Ectodermal cell (in vitro differentiated cells): ENCODE measurements at regions not wholly inside any gene's neighbourhood (a gene's known extent, or its start where the extent isn't known, plus 50 kb on each side); places are given as distances from the start of the nearest gene placed in this dataset.

Experiments used
- H3K27ac ChIP-seq: 2 replicates; pipeline ENCODE4 v1.7.0; 2013; ENCODE audit warnings: mild to moderate bottlenecking, low read depth, low read length; ENCODE audit not compliant: insufficient read depth, poor library complexity, severe bottlenecking
- H3K27me3 ChIP-seq: 2 replicates; pipeline ENCODE4 v1.7.0; 2013; ENCODE audit warnings: mild to moderate bottlenecking, low read length; ENCODE audit not compliant: insufficient read depth, control insufficient read depth, poor library complexity, severe bottlenecking
- H3K36me3 ChIP-seq: one replicate; pipeline ENCODE4 v1.7.0; 2013; ENCODE audit warnings: low read length; ENCODE audit not compliant: control insufficient read depth, insufficient read depth
- H3K4me1 ChIP-seq: one replicate; pipeline ENCODE4 v1.7.0; 2013; ENCODE audit warnings: low read length; ENCODE audit not compliant: control insufficient read depth, insufficient read depth
- H3K4me3 ChIP-seq: 2 replicates; pipeline ENCODE4 v1.7.0; 2013; ENCODE audit warnings: low read depth, low read length, control low read depth; ENCODE audit not compliant: insufficient read depth
- H3K9me3 ChIP-seq: 2 replicates; pipeline ENCODE4 v1.7.0; 2013; ENCODE audit warnings: mild to moderate bottlenecking, low read length, moderate library complexity; ENCODE audit not compliant: control insufficient read depth
- WGBS, 2 experiments: methylation state at CpG; one replicate each; pipeline ENCODE4 v1.1.7; 2013; ENCODE audit warnings: missing lambda C conversion rate in 2 of 2; 5-methylcytosine and 5-hydroxymethylcytosine counted together

DNA sequence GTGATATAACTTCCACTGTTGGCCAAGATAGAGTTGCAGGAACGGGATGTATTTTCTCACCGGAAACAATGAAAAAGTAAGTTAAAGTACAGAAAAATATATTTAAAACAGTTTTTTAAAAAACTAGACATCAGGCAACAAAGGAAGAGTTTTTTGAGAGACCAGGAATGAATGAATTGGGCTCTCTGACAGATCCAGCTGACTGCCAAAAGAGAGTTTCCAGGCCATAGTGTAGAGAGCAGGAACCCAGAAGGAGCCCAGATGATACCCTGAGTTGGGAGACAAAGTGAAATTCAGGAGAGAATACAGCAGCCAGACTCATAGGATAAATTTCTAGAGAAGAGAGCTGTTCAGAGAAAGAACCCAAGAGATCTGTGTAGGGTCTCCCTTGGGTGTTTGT, 362.6 kb upstream of the SMIM21 start:
- no peak overlapping the region for H3K4me3 ChIP-seq
- WGBS, 2 experiments = 100% methylated on average over 1 of the region's 2 CpGs; no CpG with 5 or more reads in 1 of the 2 experiments

DNA sequence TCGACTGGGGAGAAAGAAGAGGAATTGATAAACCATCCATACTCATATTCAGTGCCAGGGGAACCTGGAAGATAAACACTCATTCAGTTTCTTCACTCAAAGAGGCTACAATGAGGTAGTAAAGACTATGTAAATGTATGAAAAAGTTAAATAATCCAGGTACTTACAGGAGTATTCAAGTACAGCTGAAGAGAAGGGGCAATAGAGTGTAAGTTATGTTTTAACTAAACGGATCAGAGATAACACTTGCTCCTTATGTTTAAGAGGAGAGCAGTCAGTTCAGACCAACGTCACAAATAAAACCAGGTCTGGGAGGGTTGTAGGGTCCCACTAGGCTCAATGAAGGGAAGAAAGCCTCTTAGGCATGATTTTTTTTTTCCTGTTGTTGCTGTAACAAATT, 358.3 kb upstream of the SMIM21 start:
- Histone ChIP-seq H3K9me3 (no peaks in the 10 kb centered on the region), H3K27ac (no peak overlapping the region), H3K4me1 (peaks cover 9% of the 10 kb centered on the region), H3K27me3 (no peaks in the 10 kb centered on the region), H3K36me3 (no peaks in the 10 kb centered on the region), H3K4me3 (no peak overlapping the region)
- WGBS, 2 experiments = 88 to 96% methylated on average over 2 to 3 of the region's 3 CpGs

More for the DNA sequence above, 362.6 kb upstream of the SMIM21 start:
- H3K27me3 ChIP-seq = no peaks in the 10 kb centered on the region
- no peaks in the 10 kb centered on the region for H3K4me1 ChIP-seq
- H3K36me3 ChIP-seq = no peaks in the 10 kb centered on the region
- no peak overlapping the region for H3K27ac ChIP-seq
- no peaks in the 10 kb centered on the region for H3K9me3 ChIP-seq

DNA sequence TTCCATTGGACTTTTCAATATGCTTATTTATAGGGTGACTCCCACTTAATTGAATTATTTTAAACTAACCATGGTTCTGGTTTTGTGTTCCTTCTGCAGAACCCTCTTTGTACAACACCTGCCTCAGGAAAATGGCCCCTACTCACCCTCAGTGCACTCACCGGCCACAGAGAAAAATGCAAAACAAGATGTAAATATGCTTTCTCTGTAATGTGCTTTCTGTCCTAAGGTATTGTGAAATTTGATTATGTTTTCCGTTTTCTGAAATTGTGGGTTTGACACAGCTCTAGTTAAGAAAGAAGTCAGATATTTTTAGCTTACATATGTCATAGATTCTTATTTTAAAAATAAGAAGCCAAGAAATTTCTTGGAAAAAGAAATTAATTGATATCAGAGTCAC, 357.7 kb upstream of the SMIM21 start:
- Histone ChIP-seq H3K27me3 (no peaks in the 10 kb centered on the region), H3K36me3 (no peaks in the 10 kb centered on the region), H3K4me3 (no peak overlapping the region), H3K4me1 (peaks cover 9% of the 10 kb centered on the region), H3K27ac (no peak overlapping the region), H3K9me3 (no peaks in the 10 kb centered on the region)
- WGBS, 2 experiments = 94% methylated on average over 2 of the region's 2 CpGs

DNA sequence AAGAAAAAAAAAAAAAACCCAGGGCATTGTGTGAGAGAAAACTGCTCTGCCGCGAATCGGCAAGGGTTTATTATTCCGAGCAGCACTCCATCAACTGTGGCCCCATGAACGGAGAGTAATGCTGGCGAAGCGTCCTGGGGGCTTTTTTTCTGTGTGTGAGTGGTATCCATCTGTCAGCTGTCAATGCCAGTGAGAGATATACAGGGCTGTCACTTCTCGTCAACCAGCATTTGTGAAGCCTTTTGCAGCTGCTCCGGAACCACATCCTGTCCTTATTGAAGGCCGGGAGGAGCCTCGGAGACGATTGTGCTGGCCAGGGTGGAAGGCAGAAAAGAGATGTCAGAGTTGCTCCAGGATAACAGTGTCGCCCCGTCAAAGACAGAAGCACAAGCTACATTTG, 356.9 kb upstream of the SMIM21 start:
- H3K4me3 ChIP-seq = no peak overlapping the region

DNA sequence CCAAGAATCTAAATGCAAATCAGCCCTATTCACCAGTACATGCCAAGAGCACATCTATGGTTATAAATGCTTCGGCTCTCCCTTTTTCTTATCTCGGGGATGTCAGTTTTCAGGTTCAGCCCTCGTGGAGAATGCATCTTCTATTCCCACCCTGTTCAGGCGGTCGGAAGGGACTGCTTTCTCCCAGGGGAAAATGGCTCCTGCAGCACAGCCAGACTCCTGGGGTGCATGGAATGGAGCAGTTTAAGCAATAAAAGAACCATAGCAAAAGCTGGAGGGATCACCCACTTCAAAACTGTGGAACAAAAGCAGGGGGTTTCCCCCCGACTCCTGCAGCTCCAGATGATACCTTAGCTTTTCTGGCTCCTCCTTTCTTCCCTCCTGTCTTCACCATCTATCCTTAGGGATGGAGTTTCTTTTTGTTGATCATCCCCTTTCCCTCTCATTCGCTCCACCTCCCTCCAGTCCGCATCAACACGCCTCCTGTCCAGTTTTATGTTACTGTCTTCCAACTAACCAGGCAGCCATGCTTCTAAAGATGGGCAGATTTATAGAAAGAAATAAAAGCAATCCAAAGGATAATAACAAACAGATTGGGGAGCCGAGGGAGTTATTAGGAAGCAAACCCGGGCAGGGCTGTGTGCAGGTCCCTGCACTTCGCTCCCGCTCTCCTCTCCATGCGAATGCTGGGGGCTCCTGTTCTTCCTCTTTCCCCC, 356.2 kb upstream of the SMIM21 start:
- Histone ChIP-seq H3K9me3 (no peaks in the 10 kb centered on the region), H3K4me1 (peaks cover 9% of the 10 kb centered on the region), H3K27me3 (no peaks in the 10 kb centered on the region), H3K27ac (no peak overlapping the region), H3K36me3 (no peaks in the 10 kb centered on the region), H3K4me3 (no peak overlapping the region)
- WGBS, 2 experiments = 73 to 84% methylated on average over 11 to 14 of the region's 14 CpGs

More for the DNA sequence above, 356.9 kb upstream of the SMIM21 start:
- no peaks in the 10 kb centered on the region for H3K36me3 ChIP-seq
- WGBS, 2 experiments = 36 to 56% methylated on average over 13 of the region's 14 CpGs
- H3K4me1 ChIP-seq = peaks cover 9% of the 10 kb centered on the region
- no peaks in the 10 kb centered on the region for H3K27me3 ChIP-seq
- H3K27ac ChIP-seq = no peak overlapping the region
- H3K9me3 ChIP-seq = no peaks in the 10 kb centered on the region

DNA sequence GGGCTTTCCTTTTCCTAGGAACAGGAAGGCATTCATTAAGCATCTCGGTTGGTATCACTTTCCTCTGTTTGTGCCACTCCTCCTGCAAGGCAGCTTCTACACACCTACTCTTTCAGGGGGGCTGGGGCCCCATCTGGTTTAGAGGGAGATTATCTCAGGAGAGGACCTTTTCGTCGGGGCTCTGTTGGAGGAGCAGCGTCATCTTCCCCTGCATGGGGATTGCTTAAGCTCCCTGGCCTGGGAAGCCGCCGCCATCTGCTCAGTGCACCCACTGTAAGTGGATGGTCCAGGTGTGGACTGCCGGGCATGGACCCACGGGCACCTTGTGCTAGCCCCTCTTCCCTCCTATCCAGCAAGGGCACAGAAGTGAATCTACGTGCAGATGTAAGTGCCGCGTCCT, 355.3 kb upstream of the SMIM21 start:
- no peak overlapping the region for H3K27ac ChIP-seq
- no peak overlapping the region for H3K4me3 ChIP-seq
- no peaks in the 10 kb centered on the region for H3K27me3 ChIP-seq
- no peaks in the 10 kb centered on the region for H3K36me3 ChIP-seq
- 91 to 94% methylated on average over 11 of the region's 11 CpGs for WGBS, 2 experiments
- H3K4me1 ChIP-seq = peaks cover 9% of the 10 kb centered on the region
- H3K9me3 ChIP-seq = no peaks in the 10 kb centered on the region

DNA sequence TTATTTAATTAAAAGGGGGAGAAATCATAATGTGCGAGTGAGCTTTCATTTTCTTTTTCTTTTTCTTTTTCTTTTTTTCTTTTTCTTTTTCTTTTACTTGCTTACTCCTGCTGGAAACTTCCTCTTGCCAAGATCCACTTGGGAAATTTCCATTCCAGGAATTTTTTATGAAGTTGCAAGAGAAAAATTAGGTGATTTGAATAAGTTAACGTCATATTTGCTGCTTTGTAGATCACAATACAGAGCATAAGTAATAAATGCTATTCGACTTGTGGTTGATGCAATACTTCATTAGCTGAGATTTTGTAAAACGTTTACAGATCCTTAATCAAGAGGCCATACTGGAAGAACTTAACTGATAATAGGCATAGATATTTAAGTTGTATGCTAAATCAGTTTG, 354.7 kb upstream of the SMIM21 start:
- Histone ChIP-seq H3K27me3 (no peaks in the 10 kb centered on the region), H3K36me3 (no peaks in the 10 kb centered on the region), H3K4me1 (peaks cover 9% of the 10 kb centered on the region), H3K4me3 (no peak overlapping the region), H3K27ac (no peak overlapping the region), H3K9me3 (no peaks in the 10 kb centered on the region)
- 93 to 97% methylated on average over 3 to 4 of the region's 4 CpGs for WGBS, 2 experiments

DNA sequence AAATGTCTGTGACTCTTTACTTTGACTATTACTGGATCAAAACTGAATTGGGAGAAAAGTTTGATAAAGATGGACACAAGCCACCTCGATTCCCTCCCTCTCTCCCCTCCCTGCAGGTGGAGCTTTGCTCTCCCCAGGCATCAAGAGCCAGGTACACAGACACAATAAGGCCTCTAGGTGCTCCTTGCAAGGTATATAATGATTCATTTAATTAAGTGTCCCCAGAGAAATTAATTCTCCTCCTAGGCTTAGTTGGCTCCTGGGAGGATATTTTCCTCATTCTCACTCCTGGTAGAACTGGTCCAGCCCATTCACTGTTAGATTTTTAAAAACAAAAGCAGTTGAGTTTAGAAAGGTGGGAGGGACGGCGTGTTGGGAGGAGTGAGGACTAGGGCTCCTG, 352.4 kb upstream of the SMIM21 start:
- 93 to 96% methylated on average over 3 of the region's 3 CpGs for WGBS, 2 experiments

DNA sequence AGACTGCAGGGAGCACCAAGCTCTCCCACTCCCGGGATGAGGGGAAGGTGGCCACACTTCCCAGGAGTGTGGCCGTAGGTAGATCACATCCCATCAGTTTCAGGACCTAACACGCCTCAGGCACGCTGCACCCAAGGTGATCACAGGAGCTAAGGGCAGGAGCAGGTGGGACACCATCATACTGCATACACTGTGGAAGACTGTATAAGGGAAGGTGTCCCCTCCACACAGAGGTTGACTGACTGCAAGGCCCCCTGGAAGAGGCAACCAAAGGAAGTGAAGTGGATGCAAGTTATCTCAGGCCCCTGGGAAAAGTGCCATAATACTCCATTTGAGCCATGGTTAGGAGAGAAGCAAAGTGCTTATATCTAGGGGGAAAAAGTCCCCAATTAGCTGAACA, 351.9 kb upstream of the SMIM21 start:
- 93 to 96% methylated on average over 4 of the region's 4 CpGs for WGBS, 2 experiments
- H3K27me3 ChIP-seq = no peaks in the 10 kb centered on the region
- no peak overlapping the region for H3K4me3 ChIP-seq
- H3K27ac ChIP-seq = no peak overlapping the region
- peaks cover 5% of the 10 kb centered on the region for H3K4me1 ChIP-seq
- H3K9me3 ChIP-seq = no peaks in the 10 kb centered on the region
- no peaks in the 10 kb centered on the region for H3K36me3 ChIP-seq

More for the DNA sequence above, 352.4 kb upstream of the SMIM21 start:
- H3K4me1 ChIP-seq = peaks cover 9% of the 10 kb centered on the region
- no peak overlapping the region for H3K27ac ChIP-seq
- no peaks in the 10 kb centered on the region for H3K27me3 ChIP-seq
- H3K9me3 ChIP-seq = no peaks in the 10 kb centered on the region
- no peaks in the 10 kb centered on the region for H3K36me3 ChIP-seq
- H3K4me3 ChIP-seq = no peak overlapping the region

DNA sequence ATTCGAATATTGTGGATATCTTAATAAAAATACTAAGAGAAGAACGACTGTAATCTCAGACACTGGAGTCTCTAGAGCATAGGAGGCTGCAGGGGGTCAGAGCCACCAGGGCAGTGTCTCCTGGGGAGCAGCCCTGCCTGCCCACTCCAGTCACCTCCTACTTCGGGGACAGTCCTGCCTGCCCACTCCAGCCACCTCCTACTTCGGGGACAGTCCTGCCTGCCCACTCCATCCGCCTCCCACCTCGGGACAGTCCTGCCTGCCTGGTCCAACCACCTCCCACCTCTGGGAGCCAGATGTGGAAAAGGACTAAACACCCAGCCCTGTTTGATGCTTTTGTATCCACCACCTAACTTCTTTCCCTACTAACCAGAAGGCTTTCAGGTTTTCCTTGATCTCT, 350.1 kb upstream of the SMIM21 start:
- H3K27me3 ChIP-seq = no peaks in the 10 kb centered on the region
- no peak overlapping the region for H3K4me3 ChIP-seq
- peaks cover 2% of the 10 kb centered on the region for H3K4me1 ChIP-seq
- WGBS, 2 experiments = 88 to 91% methylated on average over 6 of the region's 6 CpGs
- H3K36me3 ChIP-seq = no peaks in the 10 kb centered on the region
- no peaks in the 10 kb centered on the region for H3K9me3 ChIP-seq
- H3K27ac ChIP-seq = no peak overlapping the region
